ENCODE measurements at regions not wholly inside any gene's neighbourhood (a gene's known extent, or its start where the extent isn't known, plus 50 kb on each side); places are given as distances from the start of the nearest gene placed in this dataset.

GRCh38 chr7:46244757-46245156, 323.7 kb upstream of the IGFBP3 start:
- Histone ChIP-seq H3K27ac (no peak overlapping the region), H3K4me3 (no peak overlapping the region), H3K4me1 (no peaks in the 10 kb centered on the region), H3K27me3 (no peaks in the 10 kb centered on the region), H3K9me3 (peaks cover 0 to 5% (median 2%) of the 10 kb centered on the region in 4 donors), H3K36me3 (no peaks in the 10 kb centered on the region)
- WGBS, 2 donors = 81 to 84% methylated on average over 2 of the region's 2 CpGs
- DNase-seq (ENCODE audit: low spot score in 2 of 2) = no peak
- TF ChIP-seq POLR2A (IDR thresholded peaks at IDR 0.05) (no peak), EP300 (IDR thresholded peaks at IDR 0.05) (no peak)
- TF ChIP-seq, protein P1, sequence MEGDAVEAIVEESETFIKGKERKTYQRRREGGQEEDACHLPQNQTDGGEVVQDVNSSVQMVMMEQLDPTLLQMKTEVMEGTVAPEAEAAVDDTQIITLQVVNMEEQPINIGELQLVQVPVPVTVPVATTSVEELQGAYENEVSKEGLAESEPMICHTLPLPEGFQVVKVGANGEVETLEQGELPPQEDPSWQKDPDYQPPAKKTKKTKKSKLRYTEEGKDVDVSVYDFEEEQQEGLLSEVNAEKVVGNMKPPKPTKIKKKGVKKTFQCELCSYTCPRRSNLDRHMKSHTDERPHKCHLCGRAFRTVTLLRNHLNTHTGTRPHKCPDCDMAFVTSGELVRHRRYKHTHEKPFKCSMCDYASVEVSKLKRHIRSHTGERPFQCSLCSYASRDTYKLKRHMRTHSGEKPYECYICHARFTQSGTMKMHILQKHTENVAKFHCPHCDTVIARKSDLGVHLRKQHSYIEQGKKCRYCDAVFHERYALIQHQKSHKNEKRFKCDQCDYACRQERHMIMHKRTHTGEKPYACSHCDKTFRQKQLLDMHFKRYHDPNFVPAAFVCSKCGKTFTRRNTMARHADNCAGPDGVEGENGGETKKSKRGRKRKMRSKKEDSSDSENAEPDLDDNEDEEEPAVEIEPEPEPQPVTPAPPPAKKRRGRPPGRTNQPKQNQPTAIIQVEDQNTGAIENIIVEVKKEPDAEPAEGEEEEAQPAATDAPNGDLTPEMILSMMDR (IDR thresholded peaks at IDR 0.05) = no peak

DNA sequence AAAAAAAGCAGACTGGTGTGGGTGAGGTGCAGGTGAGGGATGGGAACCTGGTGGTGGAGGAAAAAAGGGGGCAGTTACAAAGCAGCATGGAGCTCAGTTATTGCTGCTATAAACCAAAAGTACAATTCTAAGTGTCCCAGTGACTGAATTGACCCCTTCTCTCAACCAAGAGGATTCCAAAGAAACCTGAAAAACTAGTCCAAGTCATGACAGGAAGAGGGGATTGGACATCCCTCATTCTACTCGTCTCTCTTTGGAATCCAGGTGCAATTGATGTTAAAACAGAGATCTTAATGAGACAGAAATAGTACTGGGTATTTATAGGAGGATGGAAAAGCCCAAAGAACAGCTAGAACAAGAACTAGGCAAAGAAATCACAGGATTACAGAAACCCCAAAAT, 322.3 kb upstream of the IGFBP3 start:
- Histone ChIP-seq H3K27ac (no peak overlapping the region), H3K36me3 (no peaks in the 10 kb centered on the region), H3K27me3 (no peaks in the 10 kb centered on the region), H3K4me1 (no peaks in the 10 kb centered on the region), H3K4me3 (no peak overlapping the region), H3K9me3 (peaks cover 0 to 5% (median 2%) of the 10 kb centered on the region in 4 donors)
- 20 to 32% methylated on average over 1 of the region's 1 CpG for WGBS, 2 donors
- TF ChIP-seq EP300 (IDR thresholded peaks at IDR 0.05) = no peak
- TF ChIP-seq, protein P1 (IDR thresholded peaks at IDR 0.05) = no peak
- no peak for TF ChIP-seq POLR2A (IDR thresholded peaks at IDR 0.05)
- DNase-seq (ENCODE audit: low spot score in 2 of 2) = no peak

DNA sequence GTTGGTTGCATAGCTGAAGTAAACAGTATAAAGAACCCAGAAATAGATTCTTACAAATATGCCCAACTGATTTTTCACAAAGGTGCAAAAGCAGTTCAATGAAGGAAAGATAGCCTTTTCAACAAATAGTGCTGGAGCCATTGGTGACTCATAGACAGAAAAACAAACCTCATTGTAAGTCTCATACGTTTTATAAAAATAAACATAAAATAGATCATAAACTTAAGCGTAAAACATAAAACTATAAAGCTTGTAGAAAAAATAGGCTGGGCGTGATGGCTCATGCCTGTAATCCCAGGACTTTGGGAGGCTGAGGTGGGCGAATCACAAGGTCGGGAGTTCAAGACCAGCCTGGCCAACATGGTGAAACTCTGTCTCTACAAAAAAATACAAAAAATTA, 318.8 kb upstream of the IGFBP3 start:
- no peaks in the 10 kb centered on the region for H3K4me1 ChIP-seq
- no peaks in the 10 kb centered on the region for H3K27me3 ChIP-seq
- H3K4me3 ChIP-seq = no peak overlapping the region
- TF ChIP-seq EP300 (IDR thresholded peaks at IDR 0.05) = no peak
- TF ChIP-seq, protein P1 (IDR thresholded peaks at IDR 0.05) = no peak
- TF ChIP-seq POLR2A (IDR thresholded peaks at IDR 0.05) = no peak
- no peak for DNase-seq (ENCODE audit: low spot score in 2 of 2)
- peaks cover 0 to 5% (median 2%) of the 10 kb centered on the region in 4 donors for H3K9me3 ChIP-seq
- H3K36me3 ChIP-seq = no peaks in the 10 kb centered on the region
- whole genome bisulfite sequencing, 2 donors = 84 to 87% methylated on average over 5 of the region's 5 CpGs
- H3K27ac ChIP-seq = no peak overlapping the region

DNA sequence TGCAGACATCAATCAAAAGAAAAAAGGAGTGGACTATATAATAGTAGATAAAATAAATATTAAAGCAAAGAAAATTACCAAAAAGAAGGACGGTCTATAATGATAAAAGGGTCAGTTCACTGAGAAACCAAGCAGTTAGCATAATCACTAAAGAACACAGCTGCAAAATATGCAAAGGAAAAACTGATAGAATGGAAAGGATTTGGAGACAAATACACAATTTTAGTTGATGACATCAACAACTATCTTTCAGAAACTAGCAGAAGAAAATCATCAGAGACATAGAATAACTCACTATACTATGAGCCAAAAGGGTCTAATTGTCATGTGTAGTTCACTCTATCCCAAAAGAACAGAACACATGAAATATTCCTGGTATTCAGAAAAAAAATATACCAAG, 316.4 kb upstream of the IGFBP3 start:
- no peak overlapping the region for H3K27ac ChIP-seq
- no peaks in the 10 kb centered on the region for H3K27me3 ChIP-seq
- TF ChIP-seq POLR2A (IDR thresholded peaks at IDR 0.05) = no peak
- TF ChIP-seq, protein P1 (IDR thresholded peaks at IDR 0.05) = no peak
- no peak for TF ChIP-seq EP300 (IDR thresholded peaks at IDR 0.05)
- peaks cover 0 to 5% (median 2%) of the 10 kb centered on the region in 4 donors for H3K9me3 ChIP-seq
- no peak for DNase-seq (ENCODE audit: low spot score in 2 of 2)
- no peaks in the 10 kb centered on the region for H3K36me3 ChIP-seq
- H3K4me1 ChIP-seq = no peaks in the 10 kb centered on the region
- WGBS, 2 donors = 26 to 41% methylated on average over 1 of the region's 1 CpG
- no peak overlapping the region for H3K4me3 ChIP-seq

GRCh38 chr7:46233585-46234329, 312.7 kb upstream of the IGFBP3 start:
- H3K36me3 ChIP-seq = no peaks in the 10 kb centered on the region
- TF ChIP-seq, protein P1 (IDR thresholded peaks at IDR 0.05) = no peak
- no peak for TF ChIP-seq POLR2A (IDR thresholded peaks at IDR 0.05)
- TF ChIP-seq EP300 (IDR thresholded peaks at IDR 0.05) = no peak
- DNase-seq (ENCODE audit: low spot score in 2 of 2) = no peak
- H3K4me1 ChIP-seq = no peaks in the 10 kb centered on the region
- WGBS, 2 donors = 83 to 85% methylated on average over 1 of the region's 1 CpG
- H3K27me3 ChIP-seq = no peaks in the 10 kb centered on the region
- H3K4me3 ChIP-seq = no peak overlapping the region
- H3K9me3 ChIP-seq = no peaks in the 10 kb centered on the region
- no peak overlapping the region for H3K27ac ChIP-seq
